HG03025 (cell line): ENCODE measurements at regions not wholly inside any gene's neighbourhood (a gene's known extent, or its start where the extent isn't known, plus 50 kb on each side); places are given as distances from the start of the nearest gene placed in this dataset.
"Not testable (repeated sequence)": the region's sequence is repeated elsewhere in the genome, so short reads cannot be mapped to it uniquely, and the experiment has no call there.

Experiments
- ATAC-seq: cut with Tn5 transposase; IDR thresholded peaks from one replicate; pipeline ENCODE4 v1.9.1; 2021; ENCODE audit warnings: mild to moderate bottlenecking, moderate library complexity; ENCODE audit not compliant: unreplicated experiment, low FRiP score

DNA sequence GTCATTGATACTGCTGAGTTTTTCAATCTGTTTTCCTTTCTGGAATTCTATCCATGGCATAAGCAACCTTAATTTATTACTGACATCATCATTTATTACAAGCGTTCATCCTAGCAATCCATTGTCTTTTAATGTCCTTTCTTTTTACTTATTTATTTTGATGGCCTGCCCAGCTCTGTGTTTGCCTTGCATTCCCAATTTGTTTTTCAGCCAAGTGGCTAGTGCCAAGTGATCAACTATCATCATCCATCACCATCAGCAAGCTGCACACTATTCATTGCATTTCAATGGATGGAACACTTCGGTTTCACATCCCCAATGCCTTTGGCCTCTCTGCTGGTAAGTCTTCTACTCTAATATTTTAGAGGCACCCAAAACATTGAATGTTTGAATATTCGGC is 831.7 kb upstream of the EPHA5 start:
- ATAC-seq, result no peak

DNA sequence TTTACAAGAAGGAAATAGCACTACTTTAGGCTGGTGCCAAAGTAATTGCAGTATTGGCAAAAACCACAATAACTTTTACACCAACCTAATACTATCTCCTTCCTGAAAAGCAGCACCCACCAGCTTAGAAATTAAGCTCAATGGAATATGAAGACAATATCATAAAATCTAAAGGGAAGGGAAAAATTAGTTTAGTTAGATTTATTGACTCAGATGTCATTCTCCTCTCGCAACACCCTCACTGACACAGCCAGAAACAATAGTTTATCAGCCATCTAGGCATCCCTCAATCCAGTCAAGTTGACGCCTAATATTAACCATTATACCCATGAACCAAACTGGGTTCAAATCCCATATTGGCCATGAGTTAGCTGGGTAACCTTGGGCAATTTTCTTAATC is 820.4 kb upstream of the EPHA5 start:
- no peak for ATAC-seq

DNA sequence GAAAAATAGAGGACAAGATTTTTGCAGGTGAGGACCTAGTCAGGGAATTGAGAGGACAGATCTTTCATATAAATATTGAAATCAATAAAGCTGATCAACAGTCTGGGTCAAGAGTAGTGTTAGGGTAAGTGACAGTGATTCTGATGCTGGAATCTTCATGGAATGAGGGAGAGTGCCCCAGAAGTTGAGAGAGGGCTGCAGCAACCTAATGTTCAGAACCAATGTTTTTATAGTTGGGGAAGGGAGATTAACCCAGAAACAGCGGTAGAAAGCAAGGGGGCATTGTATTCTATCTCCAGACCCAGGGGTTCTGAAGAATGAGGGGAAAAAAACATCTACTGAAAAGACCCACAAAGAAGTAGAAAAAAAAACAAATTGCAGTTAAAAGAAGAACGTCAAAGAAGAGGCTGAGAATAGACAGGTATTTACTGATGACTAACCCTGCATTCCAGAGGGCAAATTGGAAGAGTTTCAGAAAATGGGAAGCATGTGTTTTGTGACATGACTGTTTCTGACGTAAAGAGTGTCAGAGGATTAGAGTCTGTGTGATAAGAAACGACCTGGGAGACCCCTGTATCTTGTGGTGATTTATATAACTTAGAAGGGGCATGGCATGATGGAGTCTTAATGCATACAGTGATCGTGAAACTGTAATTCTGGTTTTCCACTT is 819.6 kb upstream of the EPHA5 start:
- no peak for ATAC-seq

DNA sequence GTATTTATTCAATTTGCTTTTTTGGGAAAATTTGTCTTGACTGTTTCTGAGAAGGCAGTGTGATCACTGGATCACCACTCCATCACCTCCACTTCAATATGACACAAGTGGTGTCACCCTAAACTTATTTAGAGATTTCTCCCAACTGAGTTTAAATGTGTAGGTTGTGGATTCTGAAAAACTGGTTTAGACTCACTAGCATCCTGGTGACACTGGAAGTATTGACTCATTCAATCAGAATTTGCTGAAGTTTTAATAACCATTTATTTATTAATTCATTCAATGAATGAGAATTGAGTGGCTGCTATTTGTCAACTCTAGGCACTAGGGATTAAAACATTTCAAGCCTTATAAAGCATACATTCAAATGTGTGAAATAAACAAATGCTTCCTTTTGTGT is 819.1 kb upstream of the EPHA5 start:
- no peak for ATAC-seq

DNA sequence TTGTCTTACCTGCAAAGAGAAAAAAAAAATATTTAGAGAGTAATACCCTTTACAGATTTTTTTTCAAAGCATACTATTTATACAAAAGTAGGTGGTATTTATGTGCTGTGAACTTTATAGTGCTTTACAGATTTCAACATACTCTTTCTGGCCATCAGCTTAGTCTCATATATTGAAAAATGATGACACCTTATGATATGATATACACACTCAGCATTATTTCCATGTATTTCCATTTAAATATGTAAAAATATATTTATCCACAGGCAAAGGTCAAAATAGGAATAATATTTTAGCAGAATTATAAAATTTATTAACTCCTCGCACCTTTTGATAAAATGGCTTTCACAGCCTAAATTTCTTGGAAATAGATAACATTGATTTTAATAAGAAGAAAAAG is 815.8 kb upstream of the EPHA5 start:
- no peak for ATAC-seq

DNA sequence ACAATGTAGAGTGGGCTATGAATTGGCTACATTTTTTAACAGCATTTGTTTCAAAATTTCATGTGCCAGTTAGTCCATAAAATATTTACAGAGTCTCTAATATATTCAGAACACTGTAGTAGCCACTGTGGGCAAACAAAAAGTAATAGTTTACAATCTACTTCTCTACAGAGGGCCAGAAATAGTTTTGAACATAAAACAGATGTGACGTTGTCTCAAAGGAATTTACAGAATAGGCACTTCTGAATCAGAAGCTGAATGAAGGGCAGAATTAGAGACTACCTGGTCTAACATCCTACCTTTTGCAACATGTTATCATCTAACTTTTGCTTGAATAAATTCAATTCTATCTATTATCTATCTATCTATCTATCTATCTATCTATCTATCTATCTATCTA is 811.9 kb upstream of the EPHA5 start:
- no peak for ATAC-seq

DNA sequence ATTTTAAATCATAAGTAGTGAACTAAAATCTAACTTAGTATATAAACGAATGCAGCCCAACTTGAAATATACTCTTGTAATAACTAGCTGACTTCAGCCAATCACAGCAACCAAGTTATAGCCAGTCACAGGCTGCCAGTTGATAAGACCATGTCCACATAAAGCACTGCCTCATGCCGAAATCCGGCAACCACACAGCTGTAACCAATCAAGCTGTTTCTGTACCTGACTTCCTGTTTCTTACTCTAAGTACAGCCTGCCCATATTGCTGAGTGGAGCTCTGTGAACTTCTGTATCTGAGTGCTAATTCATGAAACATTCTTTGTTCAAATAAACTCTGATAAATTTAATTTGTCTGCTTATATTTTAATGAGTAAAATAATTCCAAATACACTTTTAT is 805.3 kb upstream of the EPHA5 start:
- ATAC-seq, result no peak

DNA sequence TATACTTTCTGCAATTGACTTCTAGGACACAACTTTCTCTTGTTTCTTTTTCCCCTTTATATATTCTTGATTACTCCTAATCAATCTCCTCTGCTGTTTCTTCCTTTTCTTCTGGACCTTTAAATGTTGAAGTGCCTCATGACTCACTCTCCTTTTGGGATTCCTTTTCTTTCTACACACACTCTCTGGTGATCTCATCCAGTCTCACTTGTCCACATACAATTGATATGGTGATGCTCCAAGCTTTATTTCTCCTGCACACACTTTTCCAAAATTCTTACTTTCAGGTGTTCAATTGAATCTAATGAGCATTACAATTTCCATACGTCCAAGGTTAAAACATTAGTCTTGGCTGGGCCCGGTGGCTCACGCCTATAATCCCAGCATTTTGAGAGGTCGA is 794.8 kb upstream of the EPHA5 start:
- ATAC-seq, result no peak

DNA sequence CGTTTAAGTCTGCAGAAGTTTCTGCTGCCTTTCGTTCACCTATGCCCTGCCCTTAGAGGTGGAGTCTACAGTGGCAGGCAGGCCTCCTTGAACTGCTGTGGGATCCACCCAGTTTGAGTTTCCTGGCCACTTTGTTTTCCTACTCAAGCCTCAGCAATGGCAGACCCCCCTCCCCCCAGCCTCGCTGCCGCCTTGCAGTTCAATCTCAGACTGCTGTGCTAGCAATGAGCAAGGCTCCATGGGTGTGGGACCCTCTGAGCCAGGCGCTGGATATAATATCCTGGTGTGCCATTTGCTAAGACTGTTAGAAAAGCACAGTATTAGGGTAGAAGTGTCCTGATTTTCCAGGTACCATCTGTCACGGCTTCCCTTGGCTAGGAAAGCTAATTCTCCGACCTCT is 792.6 kb upstream of the EPHA5 start:
- not testable (repeated sequence) for ATAC-seq

DNA sequence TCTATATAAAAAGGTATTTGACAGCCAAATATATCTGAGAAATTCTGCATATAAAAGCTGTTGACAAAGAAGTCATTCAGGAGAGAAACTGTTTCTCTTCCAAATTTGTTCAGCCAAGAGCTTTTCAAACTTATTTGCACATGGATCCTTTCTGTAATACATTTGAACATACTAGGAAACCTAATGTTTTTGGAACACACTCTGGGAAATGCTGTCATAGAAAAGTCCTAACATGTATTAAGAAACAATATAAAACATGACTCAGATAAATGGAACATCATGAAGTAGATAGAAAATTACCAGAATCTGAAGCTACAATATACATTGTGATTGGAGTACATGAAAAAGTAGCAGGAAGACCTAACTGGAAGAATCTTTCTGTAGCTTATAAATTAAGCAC is 781.5 kb upstream of the EPHA5 start:
- no peak for ATAC-seq

DNA sequence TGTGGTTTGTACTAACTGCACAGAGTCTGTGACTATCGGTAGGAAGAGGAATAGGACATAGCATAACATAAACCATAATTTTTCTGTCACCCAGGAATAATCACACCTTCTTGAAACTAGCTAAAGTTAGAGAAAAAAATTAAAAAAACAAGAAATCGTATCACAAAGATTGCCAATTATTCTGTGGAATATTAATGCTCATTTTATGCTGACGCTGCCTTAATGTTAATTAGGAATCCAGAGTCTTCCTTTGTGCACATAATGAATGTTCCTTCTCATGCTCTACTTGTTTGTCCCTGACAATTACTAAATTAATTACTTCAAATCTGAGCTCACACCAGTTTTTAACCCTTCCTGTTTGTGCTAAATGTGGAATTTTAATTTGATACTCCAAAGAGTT is 772.7 kb upstream of the EPHA5 start:
- no peak for ATAC-seq

DNA sequence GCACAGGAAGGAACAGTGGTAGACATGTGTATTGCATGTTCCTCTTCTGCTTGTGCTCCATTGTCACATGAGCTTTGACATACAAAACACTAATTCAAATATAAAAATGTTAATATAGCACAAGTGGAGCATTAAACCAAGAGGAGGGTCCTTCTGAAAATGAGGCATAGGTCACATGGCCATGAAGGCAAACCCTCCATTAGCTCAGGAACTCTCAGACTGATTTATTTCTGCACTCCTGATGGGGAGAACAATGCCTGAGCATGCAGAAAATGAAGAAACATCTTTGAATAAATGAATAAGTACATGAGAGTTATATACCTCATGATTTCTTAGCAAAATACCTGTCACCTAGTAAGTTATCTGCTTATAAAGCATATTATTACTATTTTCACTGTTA is 769.2 kb upstream of the EPHA5 start:
- ATAC-seq, result no peak

DNA sequence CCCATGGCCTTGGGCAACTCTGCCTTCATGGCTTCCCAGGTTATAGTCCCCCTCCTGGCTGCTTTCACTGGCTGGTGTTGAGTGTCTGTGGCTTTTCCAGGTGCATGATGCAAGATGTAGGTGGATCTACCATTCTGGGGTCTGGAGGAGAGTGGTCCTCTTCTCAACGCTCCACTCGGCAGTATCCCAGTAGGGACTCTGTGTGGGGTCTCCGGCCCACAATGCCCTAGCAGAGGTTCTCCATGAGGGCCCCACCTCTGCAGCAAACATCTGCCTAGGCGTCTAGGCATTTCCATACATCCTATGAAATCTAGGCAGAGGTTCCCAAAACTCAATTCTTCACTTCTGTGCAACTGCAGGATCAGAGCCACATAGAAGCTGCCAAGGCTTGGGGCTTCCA is 763.4 kb upstream of the EPHA5 start:
- ATAC-seq, result no peak

DNA sequence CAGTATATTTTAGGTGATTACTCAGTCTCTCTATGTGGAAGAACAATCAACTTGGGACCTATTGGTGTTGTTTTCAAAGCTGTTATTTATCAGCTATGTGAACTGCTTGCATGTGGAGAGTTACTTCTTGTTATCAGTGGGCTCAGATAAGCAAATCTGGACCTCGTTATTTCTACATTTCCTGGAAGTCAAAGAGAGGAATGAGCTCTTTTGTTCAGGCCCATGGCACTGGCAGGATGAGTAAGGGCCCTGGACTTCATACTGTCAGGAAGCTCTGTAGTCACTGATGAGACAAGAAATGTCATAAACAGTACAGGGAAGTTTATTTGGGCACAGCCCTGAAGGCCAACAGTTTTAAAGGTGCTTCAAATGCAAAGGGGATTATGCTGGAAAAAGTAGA is 760.6 kb upstream of the EPHA5 start:
- ATAC-seq, result no peak

DNA sequence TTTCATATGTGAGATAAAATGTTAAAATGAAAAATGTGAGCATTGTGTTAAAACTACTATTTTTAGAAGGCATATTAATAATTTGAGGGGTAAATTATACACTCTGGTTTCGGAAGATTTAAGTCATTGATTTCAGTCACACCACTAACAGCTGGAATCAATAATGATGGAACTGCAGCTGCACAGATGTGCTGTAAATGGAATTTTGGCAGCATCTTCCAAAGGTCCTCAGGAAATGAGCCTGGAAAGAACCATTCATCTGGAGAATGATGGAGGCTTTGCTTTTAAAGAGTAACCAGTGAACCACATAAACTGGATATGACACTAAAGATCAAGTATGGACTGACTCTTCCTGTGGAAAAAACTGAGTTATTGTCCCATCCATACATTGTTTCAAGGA is 759.0 kb upstream of the EPHA5 start:
- ATAC-seq, result no peak

DNA sequence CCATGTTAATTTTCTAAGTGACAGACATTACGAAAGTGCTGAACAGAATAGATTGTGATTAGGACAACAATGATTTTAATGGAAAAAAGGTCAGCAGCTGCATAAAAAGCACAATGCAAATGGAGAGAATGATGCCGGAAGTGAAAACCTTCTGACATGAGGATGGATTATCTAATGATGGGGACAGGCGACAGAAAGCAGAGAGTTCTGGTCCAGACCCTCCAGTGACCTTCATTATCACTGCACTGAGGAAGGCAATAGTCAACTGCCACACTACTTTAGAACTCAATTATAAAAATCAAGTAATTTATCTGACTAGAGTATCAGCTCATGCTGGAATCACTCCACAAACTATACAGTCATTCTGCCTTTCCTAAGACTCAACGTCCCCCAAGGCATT is 746.1 kb upstream of the EPHA5 start:
- ATAC-seq, result no peak

DNA sequence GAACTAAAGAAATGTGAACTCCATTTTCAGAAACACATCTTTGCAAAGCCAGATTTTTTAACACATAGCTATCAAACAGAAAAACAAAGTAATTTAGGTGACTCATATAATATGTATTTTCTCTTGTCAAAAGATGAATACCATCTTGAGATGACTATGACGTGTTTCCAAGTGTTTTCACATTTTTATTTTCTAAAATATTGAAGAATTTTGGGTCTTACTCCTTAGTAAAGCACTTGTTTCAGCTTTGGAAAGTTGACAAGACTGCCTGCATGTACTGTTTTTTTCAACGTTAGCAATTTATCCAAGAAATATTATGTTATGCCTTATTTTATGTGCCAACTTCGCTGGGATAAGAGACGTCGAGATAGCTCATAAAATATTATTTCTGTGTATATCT is 733.9 kb upstream of the EPHA5 start:
- no peak for ATAC-seq

DNA sequence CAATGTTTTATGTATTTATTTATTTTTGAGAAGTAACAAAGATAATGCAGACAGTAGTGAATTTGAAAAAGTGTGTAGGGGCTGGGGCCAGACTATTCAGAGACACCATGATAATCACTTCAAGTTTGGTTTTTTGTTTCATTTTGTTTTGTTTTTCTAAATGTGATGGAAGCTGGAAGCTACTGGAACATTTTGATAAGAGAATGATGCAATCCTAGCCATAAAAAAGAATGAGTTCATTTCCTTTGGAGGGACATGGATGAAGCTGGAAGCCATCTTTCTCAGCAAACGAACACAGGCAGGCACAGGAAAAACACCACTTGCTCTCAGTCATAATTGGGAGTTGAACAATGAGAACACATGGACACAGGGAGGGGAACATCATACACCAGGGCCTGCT is 706.6 kb upstream of the EPHA5 start:
- no peak for ATAC-seq

DNA sequence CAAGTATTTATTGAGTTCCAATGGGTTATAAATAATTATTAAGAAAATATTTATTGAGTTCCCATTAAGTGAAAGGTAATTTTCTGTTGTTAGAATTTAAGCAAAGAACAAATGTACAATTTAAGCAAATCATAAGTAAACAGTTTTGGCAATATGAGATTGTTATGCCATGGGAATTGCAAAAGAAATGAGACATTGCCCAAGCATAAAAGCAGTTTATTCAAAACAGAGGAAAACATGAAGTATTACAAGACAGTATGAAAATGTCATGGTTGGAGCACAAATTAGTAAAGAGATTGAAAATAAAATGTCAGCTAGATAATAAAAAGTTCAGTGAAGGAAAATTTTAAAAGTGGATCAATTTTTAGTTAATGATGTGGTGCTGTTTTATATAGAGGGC is 706.1 kb upstream of the EPHA5 start:
- ATAC-seq, result no peak

DNA sequence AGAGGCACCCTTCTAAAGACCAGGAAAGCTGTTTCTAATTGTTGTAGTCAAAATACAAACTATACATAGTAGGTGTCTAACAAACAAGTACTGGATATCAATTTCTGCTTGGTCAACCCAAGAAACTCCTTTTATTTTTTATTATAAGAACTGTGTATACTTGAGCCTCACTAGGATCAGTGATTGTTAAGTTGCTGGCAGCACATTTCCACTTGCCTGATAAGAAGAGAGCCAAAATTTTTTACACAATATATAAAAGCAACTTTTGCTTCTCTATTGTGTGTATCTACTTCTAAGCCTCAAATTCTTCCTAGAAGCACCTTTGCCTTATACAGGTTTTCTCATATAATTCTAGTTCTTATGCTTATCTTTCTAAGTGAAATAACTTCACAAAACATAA is 703.0 kb upstream of the EPHA5 start:
- no peak for ATAC-seq

DNA sequence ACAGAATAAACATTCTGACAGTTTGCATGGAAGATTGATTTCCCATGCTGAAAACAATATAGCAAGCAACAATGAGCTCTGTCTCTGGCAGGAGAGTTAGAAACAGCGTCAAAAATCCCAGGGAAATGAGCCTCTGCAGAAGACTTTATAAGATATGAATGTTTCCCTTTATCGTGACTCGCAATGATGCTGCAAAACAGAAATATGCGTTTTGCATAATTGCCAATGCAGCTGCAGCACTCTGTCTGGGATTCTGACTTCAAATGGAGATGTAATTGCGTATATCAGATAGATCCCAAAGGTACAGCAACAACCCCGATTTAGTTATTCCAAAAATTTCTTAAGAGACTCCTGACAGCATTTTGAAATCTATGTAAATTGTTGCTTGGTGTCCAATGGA is 702.4 kb upstream of the EPHA5 start:
- ATAC-seq, result no peak

DNA sequence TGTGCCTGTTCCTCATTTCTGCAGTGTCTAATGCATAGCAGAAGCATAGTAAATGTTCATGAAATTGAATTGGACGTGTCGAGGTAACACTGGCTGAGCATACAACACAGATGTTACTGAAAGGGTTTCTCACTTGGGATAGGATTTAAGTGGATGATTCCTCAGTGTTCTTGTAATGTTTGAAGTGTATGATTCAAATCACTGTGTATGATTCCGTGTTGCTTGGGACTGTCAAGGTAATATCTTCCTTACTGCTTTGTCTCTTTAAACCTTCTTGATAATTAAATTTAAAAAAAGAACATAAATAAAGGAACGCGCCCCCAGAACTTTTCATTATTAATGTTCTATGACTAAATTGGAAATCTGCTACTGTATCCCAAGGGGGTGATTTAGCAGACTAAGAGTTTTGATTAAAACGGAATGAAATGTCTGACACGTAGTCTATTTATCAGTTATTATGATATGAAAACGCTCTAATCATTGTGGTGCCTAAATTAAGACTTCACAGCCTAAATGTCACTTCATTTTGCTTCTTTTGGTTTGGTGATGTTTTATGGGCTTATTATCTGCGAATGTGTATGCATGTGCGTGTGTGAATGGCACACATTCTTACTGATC is 696.9 kb upstream of the EPHA5 start:
- no peak for ATAC-seq

DNA sequence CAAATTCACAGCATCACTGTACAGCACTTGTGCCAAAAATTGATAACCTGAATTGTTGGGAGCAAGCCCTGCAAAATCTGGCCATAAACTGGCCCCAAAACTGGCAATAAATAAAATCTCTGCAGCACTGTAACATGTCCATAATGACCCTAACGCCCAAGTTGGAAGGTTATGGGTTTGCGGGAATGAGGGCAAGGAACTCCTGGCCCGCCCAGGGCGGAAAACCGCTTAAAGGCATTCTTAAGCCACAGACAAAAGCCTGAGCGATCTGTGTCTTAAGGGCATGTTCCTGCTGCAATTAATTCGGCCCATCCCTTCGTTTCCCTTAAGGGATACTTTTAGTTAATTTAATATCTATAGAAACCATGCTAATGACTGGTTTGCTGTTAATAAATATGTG is 690.1 kb upstream of the EPHA5 start:
- not testable (repeated sequence) for ATAC-seq
